ENCODE measurements at regions not wholly inside any gene's neighbourhood (a gene's known extent, or its start where the extent isn't known, plus 50 kb on each side); places are given as distances from the start of the nearest gene placed in this dataset.

- H3K4me3 ChIP-seq (ENCODE audit: low read depth, low read length), result no peak overlapping the region
- no peak for DNase-seq (ENCODE audit: low read depth)
- TF ChIP-seq CTCF (IDR thresholded peaks at IDR 0.05; ENCODE audit: low read depth, low read length, missing control alignments), result no peak
Observed at GRCh38 chr2:215619022-215619958, 183.4 kb upstream of the FN1 start.

GRCh38 chr2:215618145-215618544 is 182.3 kb upstream of the FN1 start:
- no peak for DNase-seq (ENCODE audit: low read depth)
- TF ChIP-seq CTCF (IDR thresholded peaks at IDR 0.05; ENCODE audit: low read depth, low read length, missing control alignments), result no peak
- no peak overlapping the region for H3K4me3 ChIP-seq (ENCODE audit: low read depth, low read length)

- DNase-seq (ENCODE audit: low read depth), result no peak
- no peak for TF ChIP-seq CTCF (IDR thresholded peaks at IDR 0.05; ENCODE audit: low read depth, low read length, missing control alignments)
- H3K4me3 ChIP-seq (ENCODE audit: low read depth, low read length), result no peak overlapping the region
Observed at GRCh38 chr2:215617060-215617824, 181.4 kb upstream of the FN1 start.

- no peak for DNase-seq (ENCODE audit: low read depth)
- TF ChIP-seq CTCF (IDR thresholded peaks at IDR 0.05; ENCODE audit: low read depth, low read length, missing control alignments), result no peak
Observed at GRCh38 chr2:215615803-215616174, 179.9 kb upstream of the FN1 start.

GRCh38 chr2:215615067-215615802 is 179.4 kb upstream of the FN1 start:
- no peak for DNase-seq (ENCODE audit: low read depth)
- H3K4me3 ChIP-seq (ENCODE audit: low read depth, low read length), result no peak overlapping the region
- TF ChIP-seq CTCF (IDR thresholded peaks at IDR 0.05; ENCODE audit: low read depth, low read length, missing control alignments), result no peak

More at GRCh38 chr2:215615803-215616174, 179.9 kb upstream of the FN1 start:
- no peak overlapping the region for H3K4me3 ChIP-seq (ENCODE audit: low read depth, low read length)

GRCh38 chr2:215614296-215614695 is 178.4 kb upstream of the FN1 start:
- TF ChIP-seq CTCF (IDR thresholded peaks at IDR 0.05; ENCODE audit: low read depth, low read length, missing control alignments), result no peak
- DNase-seq (ENCODE audit: low read depth), result no peak
- no peak overlapping the region for H3K4me3 ChIP-seq (ENCODE audit: low read depth, low read length)

All from GM12864 (cell line).